CD4-positive, alpha-beta T cell (primary cell): ENCODE measurements at regions not wholly inside any gene's neighbourhood (a gene's known extent, or its start where the extent isn't known, plus 50 kb on each side); places are given as distances from the start of the nearest gene placed in this dataset.

Experiments used
- ATAC-seq: fragments of 200-7000 bp; cut with Tn5 transposase; one replicate; pipeline ENCODE4 v1.10.0; 2022; ENCODE audit warnings: mild to moderate bottlenecking; ENCODE audit not compliant: poor library complexity
- CTCF ChIA-PET: fragments of 350-600 bp; sonication (Branson Sonifier 250); formaldehyde crosslinking; loops from one replicate; lab custom pipeline; 2021; ENCODE audit warnings: antibody characterized with exemption, inconsistent platforms; lab: Charles Lee
- POLR2A ChIA-PET: fragments of 350-600 bp; sonication (Branson Sonifier 250); formaldehyde crosslinking; loops from one replicate; lab custom pipeline; 2021; ENCODE audit warnings: antibody characterized with exemption, inconsistent platforms; lab: Charles Lee
- DNase-seq, 14 experiments: peaks; one replicate each; pipeline ENCODE4 v3.0.0-alpha.2; 2013 to 2020; ENCODE audit warnings: mixed read lengths in 2 of 14
- H3K27ac ChIP-seq, 2 donors: one replicate each; pipeline versions ENCODE4 v1.5.1 to v1.7.0; 2013; ENCODE audit warnings: low read length in 2 of 2, low read depth in 1 of 2, mild to moderate bottlenecking in 1 of 2
- H3K27me3 ChIP-seq, 2 experiments: 1 replicate in 1 of 2; 2 replicates in 1 of 2; pipeline versions ENCODE4 v1.6.1 to v1.7.0; 2013; ENCODE audit warnings: low read length in 2 of 2, control low read depth in 1 of 2, mild to moderate bottlenecking in 1 of 2, moderate library complexity in 1 of 2; ENCODE audit not compliant: insufficient read depth in 2 of 2, control insufficient read depth in 1 of 2
- H3K36me3 ChIP-seq: one replicate; pipeline ENCODE4 v1.6.1; 2013; ENCODE audit warnings: low read length, control low read depth; ENCODE audit not compliant: insufficient read depth
- H3K4me1 ChIP-seq: one replicate; pipeline ENCODE4 v1.6.1; 2013; ENCODE audit warnings: low read length, control low read depth; ENCODE audit not compliant: insufficient read depth
- H3K4me3 ChIP-seq: one replicate; pipeline ENCODE4 v1.5.1; 2013; ENCODE audit warnings: mild to moderate bottlenecking, low read length, moderate library complexity
- H3K9me3 ChIP-seq, 2 experiments: 1 replicate in 1 of 2; 2 replicates in 1 of 2; pipeline versions ENCODE4 v1.6.1 to v1.7.0; 2013; ENCODE audit warnings: low read length in 2 of 2, mild to moderate bottlenecking in 2 of 2, control low read depth in 1 of 2, moderate library complexity in 1 of 2; ENCODE audit not compliant: control insufficient read depth in 1 of 2, insufficient read depth in 1 of 2
- H3K27ac Mint-ChIP-seq: one replicate; pipeline ENCODE4 v1.8.0; 2020; ENCODE audit warnings: mixed read lengths
- H3K27me3 Mint-ChIP-seq: one replicate; pipeline ENCODE4 v1.8.0; 2021; ENCODE audit warnings: mixed read lengths
- H3K36me3 Mint-ChIP-seq: one replicate; pipeline ENCODE4 v1.8.0; 2021; ENCODE audit warnings: low read depth, mixed read lengths
- H3K4me1 Mint-ChIP-seq: one replicate; pipeline ENCODE4 v1.8.0; 2021; ENCODE audit warnings: low read depth, mixed read lengths
- H3K4me3 Mint-ChIP-seq: one replicate; pipeline ENCODE4 v1.8.0; 2020; ENCODE audit warnings: mild to moderate bottlenecking, mixed read lengths
- H3K9me3 Mint-ChIP-seq: one replicate; pipeline ENCODE4 v1.8.0; 2020; ENCODE audit warnings: mixed read lengths
- CTCF ChIP-seq: fragments of 200-600 bp; IDR thresholded peaks from one replicate; pipeline ENCODE4 v1.8.0; 2022; ENCODE audit warnings: antibody characterized with exemption, mild to moderate bottlenecking
- intact Hi-C, 2 experiments: fragments of 100-400 bp; cut with DNase I in 1 of 2; cut with micrococcal nuclease in 1 of 2; formaldehyde crosslinking; loops; one replicate each; pipeline versions ENCODE4 v1.15.1 to v1.9.0; 2023 to 2025; cut with DNase I, micrococcal nuclease

- ATAC-seq (no peak), DNase-seq (no peak)
- H3K36me3 ChIP-seq = no peaks in the 10 kb centered on the region
- POLR2A ChIA-PET = no interaction called here
- H3K27me3 ChIP-seq = no peaks in the 10 kb centered on the region
- Mint-ChIP-seq H3K27me3 (no peaks in the 10 kb centered on the region), H3K9me3 (no peaks in the 10 kb centered on the region), H3K4me3 (no peak overlapping the region), H3K27ac (no peak overlapping the region), H3K36me3 (no peaks in the 10 kb centered on the region), H3K4me1 (no peaks in the 10 kb centered on the region)
- H3K9me3 ChIP-seq = no peaks in the 10 kb centered on the region
- no peaks in the 10 kb centered on the region for H3K4me1 ChIP-seq
- intact Hi-C loops = no loop called here
- no peak overlapping the region for H3K4me3 ChIP-seq
- CTCF ChIA-PET = interaction anchor here (0.6 kb wide), 1 partner anchor 319 kb away, joined by 3 read pairs; no protein-coding TSS in a partner anchor
- no peak for TF ChIP-seq CTCF
- no peak overlapping the region for H3K27ac ChIP-seq
Observed at GRCh38 chr12:45568808-45569207, 160.7 kb upstream of the ARID2 start.

GRCh38 chr12:45570501-45570900 lies 159.0 kb upstream of the ARID2 start:
- H3K27ac ChIP-seq = no peak overlapping the region
- no peaks in the 10 kb centered on the region for H3K4me1 ChIP-seq
- no peaks in the 10 kb centered on the region for H3K9me3 Mint-ChIP-seq
- no peaks in the 10 kb centered on the region for H3K36me3 Mint-ChIP-seq
- no peak overlapping the region for H3K4me3 Mint-ChIP-seq
- no peaks in the 10 kb centered on the region for H3K27me3 Mint-ChIP-seq
- TF ChIP-seq CTCF = no peak
- no peaks in the 10 kb centered on the region for H3K4me1 Mint-ChIP-seq
- no peak overlapping the region for H3K4me3 ChIP-seq
- no peak for DNase-seq
- ChIA-PET POLR2A (no interaction called here), CTCF (no interaction called here)
- intact Hi-C loops = no loop called here
- no peak for ATAC-seq
- no peaks in the 10 kb centered on the region for H3K27me3 ChIP-seq
- no peaks in the 10 kb centered on the region for H3K36me3 ChIP-seq
- H3K9me3 ChIP-seq = no peaks in the 10 kb centered on the region
- H3K27ac Mint-ChIP-seq = no peak overlapping the region

DNA sequence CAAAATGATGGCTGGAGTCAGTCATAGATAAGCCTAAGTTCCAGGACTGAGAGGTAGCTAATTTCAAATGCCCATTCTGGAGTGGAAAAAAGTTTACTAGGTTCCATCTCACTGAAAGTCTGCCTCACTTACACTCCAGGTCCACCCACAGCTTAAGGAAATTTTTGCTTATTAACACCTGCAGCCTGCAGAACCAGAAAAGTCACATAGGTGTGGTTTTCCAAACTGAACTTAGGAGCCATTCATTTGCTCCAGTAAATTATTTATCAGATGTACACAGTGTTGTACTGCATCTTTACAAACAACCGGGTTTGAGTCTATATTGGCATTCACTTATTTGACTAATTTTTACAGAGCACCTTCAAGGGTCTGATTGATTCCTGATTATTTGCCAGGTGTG lies 157.4 kb upstream of the ARID2 start:
- H3K4me1 Mint-ChIP-seq = peaks cover 7% of the 10 kb centered on the region
- ChIA-PET POLR2A (no interaction called here), CTCF (interaction anchor here (2.4 kb wide), 1 partner anchor 28 kb away, joined by 5 read pairs; no protein-coding TSS in a partner anchor)
- ATAC-seq (no peak), DNase-seq (no peak)
- no peak overlapping the region for H3K27ac Mint-ChIP-seq
- Histone ChIP-seq H3K9me3 (no peaks in the 10 kb centered on the region), H3K4me1 (no peaks in the 10 kb centered on the region), H3K4me3 (no peak overlapping the region), H3K27me3 (no peaks in the 10 kb centered on the region), H3K36me3 (no peaks in the 10 kb centered on the region), H3K27ac (no peak overlapping the region)
- H3K9me3 Mint-ChIP-seq = no peaks in the 10 kb centered on the region
- TF ChIP-seq CTCF = no peak
- intact Hi-C loops = no loop called here
- H3K36me3 Mint-ChIP-seq = no peaks in the 10 kb centered on the region
- no peak overlapping the region for H3K4me3 Mint-ChIP-seq
- no peaks in the 10 kb centered on the region for H3K27me3 Mint-ChIP-seq
